ENCODE measurements at regions not wholly inside any gene's neighbourhood (a gene's known extent, or its start where the extent isn't known, plus 50 kb on each side); places are given as distances from the start of the nearest gene placed in this dataset.

DNA sequence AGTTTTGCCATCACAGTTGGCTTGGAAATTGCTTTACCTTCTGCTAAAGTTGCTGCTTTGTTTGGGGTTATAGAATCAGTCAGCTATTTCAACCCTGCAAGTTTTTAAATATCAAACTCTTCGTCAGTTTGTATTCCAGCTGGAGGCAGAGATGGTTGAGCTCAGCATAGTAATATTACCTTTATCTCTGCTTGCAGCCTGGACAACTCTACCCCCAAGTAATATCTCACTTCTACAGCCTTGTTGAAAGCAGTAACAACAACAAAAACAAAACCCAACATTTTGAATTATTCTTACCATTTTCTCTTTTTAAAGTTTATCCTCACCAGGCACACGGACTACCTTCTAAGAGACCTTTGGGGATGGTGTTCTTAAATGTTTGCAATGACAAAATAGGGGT, 239.1 kb upstream of the PHF14 start:
- TF ChIP-seq FOXK1 (CRISPR knock-in tag; IDR thresholded peaks at IDR 0.05), result no peak
- no peak for TF ChIP-seq CTCF (IDR thresholded peaks at IDR 0.05)
- TF ChIP-seq E2F1 (CRISPR knock-in tag; IDR thresholded peaks at IDR 0.05), result no peak
- no peak for TF ChIP-seq ATF2 (CRISPR knock-in tag; IDR thresholded peaks at IDR 0.05; ENCODE audit: borderline replicate concordance, low read depth)
- TF ChIP-seq RORB (CRISPR knock-in tag; IDR thresholded peaks at IDR 0.05), result no peak
- TF ChIP-seq, protein P1, sequence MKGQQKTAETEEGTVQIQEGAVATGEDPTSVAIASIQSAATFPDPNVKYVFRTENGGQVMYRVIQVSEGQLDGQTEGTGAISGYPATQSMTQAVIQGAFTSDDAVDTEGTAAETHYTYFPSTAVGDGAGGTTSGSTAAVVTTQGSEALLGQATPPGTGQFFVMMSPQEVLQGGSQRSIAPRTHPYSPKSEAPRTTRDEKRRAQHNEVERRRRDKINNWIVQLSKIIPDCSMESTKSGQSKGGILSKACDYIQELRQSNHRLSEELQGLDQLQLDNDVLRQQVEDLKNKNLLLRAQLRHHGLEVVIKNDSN (CRISPR knock-in tag; IDR thresholded peaks at IDR 0.05), result no peak
- no peak for TF ChIP-seq SMAD3 (CRISPR knock-in tag; IDR thresholded peaks at IDR 0.05; ENCODE audit: borderline replicate concordance)
- no peak for TF ChIP-seq ZNF396 (CRISPR knock-in tag; IDR thresholded peaks at IDR 0.05; ENCODE audit: borderline replicate concordance)
- no peak for TF ChIP-seq ETV6 (CRISPR knock-in tag; IDR thresholded peaks at IDR 0.05)

Data from WTC11 (cell line).